ENCODE measurements at regions not wholly inside any gene's neighbourhood (a gene's known extent, or its start where the extent isn't known, plus 50 kb on each side); places are given as distances from the start of the nearest gene placed in this dataset.

DNA sequence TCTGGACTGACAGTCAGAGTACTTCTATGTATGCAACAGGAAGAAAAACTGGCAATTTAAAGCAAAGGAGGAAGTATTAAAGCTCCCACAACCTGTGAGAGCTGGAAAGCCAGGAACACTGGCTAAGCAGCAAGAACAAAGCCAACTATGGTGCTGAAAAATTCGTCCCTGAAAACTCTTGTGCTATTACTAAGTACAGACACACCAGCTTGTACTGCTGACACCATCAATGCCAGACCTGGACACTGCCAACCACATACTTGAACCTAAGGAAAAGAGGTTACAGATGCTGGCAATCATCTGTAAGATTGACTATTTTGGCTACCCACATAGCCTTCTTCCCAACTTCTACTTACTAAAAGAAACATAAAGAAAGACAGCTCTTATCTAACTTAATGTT lies 1110.6 kb downstream of the SORCS3 start:
- Histone ChIP-seq H3K79me2 (ENCODE audit: insufficient read depth, low read depth, low read length) (no peaks in the 10 kb centered on the region), H3K4me2 (ENCODE audit: low read length) (no peak overlapping the region), H3K27ac (ENCODE audit: low read depth, low read length, poor library complexity, severe bottlenecking) (no peak overlapping the region), H3K4me3 (ENCODE audit: low read depth, low read length, poor library complexity, severe bottlenecking) (no peak overlapping the region), H2AFZ (ENCODE audit: low read length) (no peak overlapping the region), H3K9me3 (ENCODE audit: low read length) (no peaks in the 10 kb centered on the region), H3K36me3 (ENCODE audit: insufficient read depth, low read length) (no peaks in the 10 kb centered on the region), H3K4me1 (ENCODE audit: insufficient read depth, low read length, poor library complexity, severe bottlenecking) (no peaks in the 10 kb centered on the region), H3K9me2 (ENCODE audit: insufficient read depth, low read length) (no peaks in the 10 kb centered on the region), H4K20me1 (ENCODE audit: insufficient read depth, low read length) (no peaks in the 10 kb centered on the region)
- no TSS peak for BruUV-seq (replicated peaks)
- ChIA-PET POLR2A (no interaction called here), CTCF (ENCODE audit: unreplicated experiment) (no interaction called here)
- no peak for TF ChIP-seq EZH2phosphoT487 (IDR thresholded peaks at IDR 0.05; ENCODE audit: borderline replicate concordance, low read depth, low read length)
- TF ChIP-seq, protein P1, sequence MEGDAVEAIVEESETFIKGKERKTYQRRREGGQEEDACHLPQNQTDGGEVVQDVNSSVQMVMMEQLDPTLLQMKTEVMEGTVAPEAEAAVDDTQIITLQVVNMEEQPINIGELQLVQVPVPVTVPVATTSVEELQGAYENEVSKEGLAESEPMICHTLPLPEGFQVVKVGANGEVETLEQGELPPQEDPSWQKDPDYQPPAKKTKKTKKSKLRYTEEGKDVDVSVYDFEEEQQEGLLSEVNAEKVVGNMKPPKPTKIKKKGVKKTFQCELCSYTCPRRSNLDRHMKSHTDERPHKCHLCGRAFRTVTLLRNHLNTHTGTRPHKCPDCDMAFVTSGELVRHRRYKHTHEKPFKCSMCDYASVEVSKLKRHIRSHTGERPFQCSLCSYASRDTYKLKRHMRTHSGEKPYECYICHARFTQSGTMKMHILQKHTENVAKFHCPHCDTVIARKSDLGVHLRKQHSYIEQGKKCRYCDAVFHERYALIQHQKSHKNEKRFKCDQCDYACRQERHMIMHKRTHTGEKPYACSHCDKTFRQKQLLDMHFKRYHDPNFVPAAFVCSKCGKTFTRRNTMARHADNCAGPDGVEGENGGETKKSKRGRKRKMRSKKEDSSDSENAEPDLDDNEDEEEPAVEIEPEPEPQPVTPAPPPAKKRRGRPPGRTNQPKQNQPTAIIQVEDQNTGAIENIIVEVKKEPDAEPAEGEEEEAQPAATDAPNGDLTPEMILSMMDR (conservative IDR thresholded peaks at IDR 0.05; ENCODE audit: low read length) = no peak
- intact Hi-C loops (cut with micrococcal nuclease; ENCODE audit: unreplicated experiment) = no loop called here
- DNase-seq (ENCODE audit: low spot score) = no peak

DNA sequence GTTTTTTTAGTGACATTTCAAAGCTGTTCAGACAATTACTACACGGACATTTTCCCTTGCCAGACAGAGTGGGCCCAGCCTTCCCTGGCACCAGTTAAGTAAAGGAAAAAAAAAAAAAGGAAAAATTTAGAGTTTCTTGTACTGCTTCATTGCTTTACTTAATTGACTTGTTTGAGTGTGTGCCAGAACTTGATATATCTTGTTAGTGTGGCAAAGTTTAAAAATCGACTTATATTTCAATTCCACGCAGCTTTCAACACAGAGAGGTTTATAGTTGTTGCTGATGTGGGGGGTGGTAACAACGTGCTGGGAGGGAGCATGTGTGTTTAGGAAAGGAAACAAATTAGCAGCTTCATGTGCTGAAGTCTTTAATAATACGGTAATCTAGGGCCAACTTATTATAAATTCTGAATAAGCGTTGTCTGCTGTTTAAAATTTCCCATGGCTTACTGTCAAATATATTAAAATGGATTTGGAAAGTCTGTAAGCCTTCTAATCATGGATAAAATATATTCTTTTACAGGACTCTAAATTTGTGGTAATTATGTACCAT lies 1104.6 kb downstream of the SORCS3 start:
- Histone ChIP-seq H2AFZ (ENCODE audit: low read length) (no peak overlapping the region), H3K4me2 (ENCODE audit: low read length) (no peak overlapping the region), H4K20me1 (ENCODE audit: insufficient read depth, low read length) (no peaks in the 10 kb centered on the region), H3K27ac (ENCODE audit: low read depth, low read length, poor library complexity, severe bottlenecking) (no peak overlapping the region), H3K4me3 (ENCODE audit: low read depth, low read length, poor library complexity, severe bottlenecking) (no peak overlapping the region), H3K9me2 (ENCODE audit: insufficient read depth, low read length) (no peaks in the 10 kb centered on the region), H3K9me3 (ENCODE audit: low read length) (no peaks in the 10 kb centered on the region), H3K36me3 (ENCODE audit: insufficient read depth, low read length) (no peaks in the 10 kb centered on the region), H3K4me1 (ENCODE audit: insufficient read depth, low read length, poor library complexity, severe bottlenecking) (no peaks in the 10 kb centered on the region), H3K79me2 (ENCODE audit: insufficient read depth, low read depth, low read length) (no peaks in the 10 kb centered on the region)
- ChIA-PET CTCF (ENCODE audit: unreplicated experiment) (no interaction called here), POLR2A (no interaction called here)
- no peak for DNase-seq (ENCODE audit: low spot score)
- no peak for TF ChIP-seq EZH2phosphoT487 (IDR thresholded peaks at IDR 0.05; ENCODE audit: borderline replicate concordance, low read depth, low read length)
- TF ChIP-seq, protein P1 (conservative IDR thresholded peaks at IDR 0.05; ENCODE audit: low read length) = no peak
- no TSS peak for BruUV-seq (replicated peaks)
- intact Hi-C loops (cut with micrococcal nuclease; ENCODE audit: unreplicated experiment) = no loop called here

DNA sequence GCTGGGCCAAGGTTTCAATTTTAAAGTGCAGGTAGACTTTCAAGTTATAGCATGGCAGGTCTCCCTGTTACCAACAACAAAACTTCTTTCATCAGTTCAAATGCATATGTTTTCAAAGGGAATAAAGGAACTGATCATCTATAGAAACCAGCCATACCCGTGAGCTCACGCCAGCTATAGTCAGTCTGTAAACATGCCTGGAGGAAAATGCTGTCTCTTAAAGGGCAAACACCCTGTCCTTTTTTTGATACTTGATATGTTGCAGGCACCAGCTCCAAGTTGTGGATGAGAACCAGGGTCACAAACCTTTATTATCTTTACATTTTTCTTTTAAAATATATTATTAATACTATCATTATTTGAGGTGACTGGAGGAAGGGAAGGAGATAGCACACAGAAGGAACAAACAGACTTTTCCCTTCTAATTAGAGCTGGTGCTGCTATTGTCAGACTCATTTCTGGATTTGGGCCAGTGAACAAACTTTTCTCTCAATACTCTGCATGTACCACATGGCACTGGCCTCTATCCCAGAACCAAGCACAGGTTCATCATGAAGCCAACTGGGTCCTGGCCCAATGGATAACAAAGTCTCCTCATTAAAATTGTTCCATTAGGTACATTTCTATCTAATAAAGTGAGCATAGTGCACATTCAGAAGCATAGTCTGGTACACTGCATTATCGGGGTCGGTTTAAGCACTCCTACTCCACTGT lies 1102.4 kb downstream of the SORCS3 start:
- no peaks in the 10 kb centered on the region for H3K36me3 ChIP-seq (ENCODE audit: insufficient read depth, low read length)
- H3K4me1 ChIP-seq (ENCODE audit: insufficient read depth, low read length, poor library complexity, severe bottlenecking) = no peaks in the 10 kb centered on the region
- TF ChIP-seq, protein P1 (conservative IDR thresholded peaks at IDR 0.05; ENCODE audit: low read length) = no peak
- TF ChIP-seq EZH2phosphoT487 (IDR thresholded peaks at IDR 0.05; ENCODE audit: borderline replicate concordance, low read depth, low read length) = no peak
- no peaks in the 10 kb centered on the region for H3K79me2 ChIP-seq (ENCODE audit: insufficient read depth, low read depth, low read length)
- ChIA-PET CTCF (ENCODE audit: unreplicated experiment) (no interaction called here), POLR2A (interaction anchor here (0.5 kb wide), 1 partner anchor 1526 kb away, joined by 3 read pairs; no protein-coding TSS in a partner anchor)
- intact Hi-C loops (cut with micrococcal nuclease; ENCODE audit: unreplicated experiment) = no loop called here
- H3K27ac ChIP-seq (ENCODE audit: low read depth, low read length, poor library complexity, severe bottlenecking) = no peak overlapping the region
- no peak for DNase-seq (ENCODE audit: low spot score)
- H3K9me3 ChIP-seq (ENCODE audit: low read length) = no peaks in the 10 kb centered on the region
- no peaks in the 10 kb centered on the region for H3K9me2 ChIP-seq (ENCODE audit: insufficient read depth, low read length)
- no TSS peak for BruUV-seq (replicated peaks)
- no peak overlapping the region for H3K4me3 ChIP-seq (ENCODE audit: low read depth, low read length, poor library complexity, severe bottlenecking)
- no peak overlapping the region for H3K4me2 ChIP-seq (ENCODE audit: low read length)
- H4K20me1 ChIP-seq (ENCODE audit: insufficient read depth, low read length) = no peaks in the 10 kb centered on the region
- no peak overlapping the region for H2AFZ ChIP-seq (ENCODE audit: low read length)
